OCI-LY3 (cell line): ENCODE measurements at regions not wholly inside any gene's neighbourhood (a gene's known extent, or its start where the extent isn't known, plus 50 kb on each side); places are given as distances from the start of the nearest gene placed in this dataset.

Experiments used
- H2AFZ ChIP-seq: fragments of 200-600, 300-600 bp; shearing (Covaris generic); 2 replicates; pipeline ENCODE4 v1.6.0; 2014; ENCODE audit warnings: antibody characterized with exemption, low read depth, low read length
- H3K27ac ChIP-seq: fragments of 200-600, 300-600 bp; sonication (generic); 2 replicates; pipeline ENCODE4 v1.5.1; 2014; ENCODE audit warnings: mild to moderate bottlenecking, low read length, moderate library complexity, mixed read lengths
- H3K27me3 ChIP-seq: fragments of 200-600, 300-600 bp; sonication (generic); 2 replicates; pipeline ENCODE4 v1.6.1; 2014; ENCODE audit warnings: low read depth, low read length, mixed read lengths
- H3K36me3 ChIP-seq: fragments of 200-600, 300-600 bp; sonication (generic); replicated peaks from 2 replicates; pipeline ENCODE3; 2014; ENCODE audit warnings: low read depth, low read length, mixed read lengths
- H3K4me1 ChIP-seq: fragments of 300-600, 200-600 bp; sonication (generic); 2 replicates; pipeline ENCODE4 v1.6.1; 2014; ENCODE audit warnings: low read length, mixed read lengths
- H3K4me2 ChIP-seq: fragments of 200-600, 300-600 bp; sonication (generic); 2 replicates; pipeline ENCODE4 v1.6.1; 2014; ENCODE audit warnings: low read length, mixed read lengths
- H3K4me3 ChIP-seq: fragments of 300-600, 200-600 bp; sonication (generic); 2 replicates; pipeline ENCODE4 v1.5.1; 2014; ENCODE audit warnings: antibody characterized with exemption, mild to moderate bottlenecking, low read length, moderate library complexity
- H3K79me2 ChIP-seq: fragments of 300-600, 200-600 bp; shearing (Covaris generic); 2 replicates; pipeline ENCODE4 v1.6.1; 2014; ENCODE audit warnings: mild to moderate bottlenecking, low read length, mixed read lengths
- H3K9ac ChIP-seq: fragments of 300-600, 200-600 bp; shearing (Covaris generic); 2 replicates; pipeline ENCODE4 v1.6.0; 2014; ENCODE audit warnings: mild to moderate bottlenecking, low read length, moderate library complexity
- H3K9me3 ChIP-seq: fragments of 200-600, 300-600 bp; shearing (Covaris generic); 2 replicates; pipeline ENCODE4 v1.6.1; 2014; ENCODE audit warnings: low read length, mixed read lengths; ENCODE audit not compliant: insufficient read depth
- H4K20me1 ChIP-seq: fragments of 200-600, 300-600 bp; sonication (generic); 2 replicates; pipeline ENCODE4 v1.6.1; 2016; ENCODE audit warnings: low read length, mixed read lengths; ENCODE audit not compliant: insufficient read depth
- EZH2phosphoT487 ChIP-seq: fragments of 200-600 bp; shearing (Covaris generic); IDR thresholded peaks from 2 replicates; pipeline ENCODE4 v1.6.1; 2018; ENCODE audit warnings: antibody characterized with exemption, mixed run types, low read depth
- TF ChIP-seq, protein P1 (sequence below): fragments of 200-600, 300-600 bp; sonication (generic); IDR thresholded peaks from 2 replicates; pipeline ENCODE4 v1.5.1; 2014; ENCODE audit warnings: antibody characterized with exemption, low read length, low read depth

DNA sequence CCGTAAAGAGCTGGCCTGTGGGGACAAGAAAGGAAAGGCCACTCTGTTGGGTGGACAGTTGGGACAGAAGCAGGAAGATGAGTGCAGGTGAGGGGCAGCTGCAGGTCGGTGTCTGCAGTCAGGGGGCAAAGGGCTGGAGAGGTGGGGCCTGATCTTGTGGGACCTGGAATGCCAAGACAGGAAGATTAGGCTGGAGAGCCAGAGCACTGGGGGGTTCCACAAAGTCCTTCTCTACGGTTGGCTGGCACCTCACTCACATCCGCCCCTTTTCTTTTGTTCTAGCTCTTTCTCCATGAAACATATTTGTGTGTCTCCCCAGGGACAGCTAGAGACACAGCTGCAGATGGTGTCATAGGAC is 404.1 kb downstream of the PTPRU start:
- H3K4me3 ChIP-seq: no peak overlapping the region
- H3K9me3 ChIP-seq: no peaks in the 10 kb centered on the region
- H3K36me3 ChIP-seq: no peaks in the 10 kb centered on the region
- H3K4me2 ChIP-seq: no peak overlapping the region
- no peaks in the 10 kb centered on the region for H4K20me1 ChIP-seq
- H3K4me1 ChIP-seq: no peaks in the 10 kb centered on the region
- no peaks in the 10 kb centered on the region for H3K79me2 ChIP-seq
- no peaks in the 10 kb centered on the region for H3K27me3 ChIP-seq
- H3K27ac ChIP-seq: no peak overlapping the region
- no peak overlapping the region for H2AFZ ChIP-seq
- TF ChIP-seq, protein P1, sequence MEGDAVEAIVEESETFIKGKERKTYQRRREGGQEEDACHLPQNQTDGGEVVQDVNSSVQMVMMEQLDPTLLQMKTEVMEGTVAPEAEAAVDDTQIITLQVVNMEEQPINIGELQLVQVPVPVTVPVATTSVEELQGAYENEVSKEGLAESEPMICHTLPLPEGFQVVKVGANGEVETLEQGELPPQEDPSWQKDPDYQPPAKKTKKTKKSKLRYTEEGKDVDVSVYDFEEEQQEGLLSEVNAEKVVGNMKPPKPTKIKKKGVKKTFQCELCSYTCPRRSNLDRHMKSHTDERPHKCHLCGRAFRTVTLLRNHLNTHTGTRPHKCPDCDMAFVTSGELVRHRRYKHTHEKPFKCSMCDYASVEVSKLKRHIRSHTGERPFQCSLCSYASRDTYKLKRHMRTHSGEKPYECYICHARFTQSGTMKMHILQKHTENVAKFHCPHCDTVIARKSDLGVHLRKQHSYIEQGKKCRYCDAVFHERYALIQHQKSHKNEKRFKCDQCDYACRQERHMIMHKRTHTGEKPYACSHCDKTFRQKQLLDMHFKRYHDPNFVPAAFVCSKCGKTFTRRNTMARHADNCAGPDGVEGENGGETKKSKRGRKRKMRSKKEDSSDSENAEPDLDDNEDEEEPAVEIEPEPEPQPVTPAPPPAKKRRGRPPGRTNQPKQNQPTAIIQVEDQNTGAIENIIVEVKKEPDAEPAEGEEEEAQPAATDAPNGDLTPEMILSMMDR: no peak
- TF ChIP-seq EZH2phosphoT487: no peak
- no peak overlapping the region for H3K9ac ChIP-seq

DNA sequence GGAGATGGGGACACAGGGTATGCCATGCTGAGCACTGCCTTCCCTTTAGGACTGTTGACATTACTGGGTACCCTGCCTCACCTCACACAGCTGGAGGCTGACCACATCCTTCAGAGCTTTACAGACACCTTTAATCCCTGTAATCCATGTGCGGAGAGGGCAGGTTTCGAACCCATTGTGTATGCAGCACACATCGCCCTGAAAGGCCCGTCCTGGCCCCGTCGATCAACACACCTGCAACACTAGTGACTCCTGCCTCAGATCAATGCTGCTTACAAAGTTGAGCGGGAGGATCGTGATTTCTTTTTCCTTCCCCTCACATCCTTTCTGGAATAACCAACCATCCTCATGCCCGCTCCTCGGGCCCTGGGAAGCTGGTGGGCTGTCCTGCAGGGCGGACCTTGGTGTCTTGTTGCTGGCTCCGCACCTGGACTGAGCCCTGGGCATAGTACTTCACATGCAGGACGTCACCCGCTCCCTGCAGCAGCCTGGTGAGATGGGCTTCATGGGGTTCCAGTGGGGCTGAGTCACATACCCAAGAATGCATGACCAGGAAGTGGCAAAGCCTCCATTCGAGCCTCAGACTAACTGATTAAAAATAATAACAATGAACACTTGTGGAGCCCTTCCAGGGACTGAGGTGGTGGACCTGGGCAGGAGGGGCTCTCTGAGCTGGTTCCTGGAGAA is 403.6 kb downstream of the PTPRU start:
- no peak for TF ChIP-seq EZH2phosphoT487
- TF ChIP-seq, protein P1: no peak

DNA sequence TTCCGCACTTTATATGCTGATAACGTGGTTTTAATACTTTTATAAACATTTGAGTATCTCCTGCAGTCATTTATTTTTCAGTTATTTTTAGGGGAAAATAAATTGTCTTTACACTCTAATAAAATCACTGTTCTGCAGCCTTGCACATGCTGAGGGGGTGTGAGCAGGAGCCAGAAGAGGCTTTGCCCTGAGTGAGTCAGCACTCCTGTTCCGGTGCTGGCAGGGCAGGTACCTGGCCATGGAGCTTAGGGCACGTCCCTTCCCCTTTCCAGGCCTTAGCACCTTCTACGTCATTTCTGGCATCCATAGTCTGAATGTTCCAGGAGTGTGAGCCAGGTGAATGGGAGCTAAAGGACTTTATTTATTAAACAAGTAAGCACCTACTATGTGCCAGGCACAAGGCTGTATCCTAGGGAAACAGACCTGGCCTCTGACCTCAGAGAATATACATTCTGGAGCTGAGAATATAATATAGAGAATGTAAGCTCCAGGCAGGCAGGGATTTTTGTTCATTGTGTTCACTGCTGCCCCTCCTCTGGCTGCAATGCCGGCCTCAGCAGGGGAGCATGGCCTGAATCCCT is 402.9 kb downstream of the PTPRU start:
- Histone ChIP-seq H3K4me2 (no peak overlapping the region), H3K27me3 (no peaks in the 10 kb centered on the region), H3K36me3 (no peaks in the 10 kb centered on the region), H3K9me3 (no peaks in the 10 kb centered on the region), H3K27ac (no peak overlapping the region), H3K79me2 (no peaks in the 10 kb centered on the region), H4K20me1 (no peaks in the 10 kb centered on the region), H3K9ac (no peak overlapping the region), H3K4me1 (no peaks in the 10 kb centered on the region), H3K4me3 (no peak overlapping the region), H2AFZ (no peak overlapping the region)
- TF ChIP-seq, protein P1: no peak
- no peak for TF ChIP-seq EZH2phosphoT487

More for the DNA sequence above, 403.6 kb downstream of the PTPRU start:
- Histone ChIP-seq H3K9ac (no peak overlapping the region), H3K36me3 (no peaks in the 10 kb centered on the region), H3K79me2 (no peaks in the 10 kb centered on the region), H4K20me1 (no peaks in the 10 kb centered on the region), H3K4me1 (no peaks in the 10 kb centered on the region), H3K4me2 (no peak overlapping the region), H3K9me3 (no peaks in the 10 kb centered on the region), H3K4me3 (no peak overlapping the region), H2AFZ (no peak overlapping the region), H3K27ac (no peak overlapping the region), H3K27me3 (no peaks in the 10 kb centered on the region)

DNA sequence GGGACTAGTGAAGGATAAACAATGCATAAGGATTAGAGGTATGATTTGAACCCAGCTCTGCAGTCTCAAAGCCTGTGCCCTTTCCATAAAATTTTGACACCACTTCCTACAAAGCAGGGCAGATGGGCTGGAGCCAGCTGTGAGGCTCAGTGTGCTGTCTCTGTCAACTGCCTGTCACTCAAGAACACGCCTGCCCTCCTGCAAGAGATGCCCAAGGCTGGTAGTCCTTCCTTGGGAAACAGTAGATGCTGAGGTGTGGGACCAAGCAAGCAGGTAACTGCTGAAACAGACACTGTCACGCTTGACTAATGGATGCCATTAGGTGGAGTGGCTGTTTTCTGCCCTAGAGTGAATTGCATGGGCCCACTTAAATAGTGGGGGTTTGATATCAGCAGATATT is 402.0 kb downstream of the PTPRU start:
- no peaks in the 10 kb centered on the region for H3K79me2 ChIP-seq
- H3K9ac ChIP-seq: no peak overlapping the region
- H4K20me1 ChIP-seq: no peaks in the 10 kb centered on the region
- H2AFZ ChIP-seq: no peak overlapping the region
- no peaks in the 10 kb centered on the region for H3K9me3 ChIP-seq
- no peaks in the 10 kb centered on the region for H3K27me3 ChIP-seq
- no peak overlapping the region for H3K4me2 ChIP-seq
- no peak overlapping the region for H3K27ac ChIP-seq
- TF ChIP-seq, protein P1: no peak
- TF ChIP-seq EZH2phosphoT487: no peak
- no peaks in the 10 kb centered on the region for H3K36me3 ChIP-seq
- H3K4me3 ChIP-seq: no peak overlapping the region
- H3K4me1 ChIP-seq: no peaks in the 10 kb centered on the region
